22Rv1 (cell line): ENCODE measurements at regions not wholly inside any gene's neighbourhood (a gene's known extent, or its start where the extent isn't known, plus 50 kb on each side); places are given as distances from the start of the nearest gene placed in this dataset.

Source experiments
- H3K27ac ChIP-seq: fragments of 450-650 bp; 2 replicates; pipeline ENCODE4 v1.5.1; 2017
- CTCF ChIP-seq: fragments of 450-650 bp; IDR thresholded peaks from 2 replicates; pipeline ENCODE4 v1.5.1; 2017; ENCODE audit warnings: mild to moderate bottlenecking
- ZFX ChIP-seq: fragments of 450-650 bp; IDR thresholded peaks from 2 replicates; pipeline ENCODE4 v1.6.1; 2017; ENCODE audit warnings: antibody characterized with exemption, borderline replicate concordance

DNA sequence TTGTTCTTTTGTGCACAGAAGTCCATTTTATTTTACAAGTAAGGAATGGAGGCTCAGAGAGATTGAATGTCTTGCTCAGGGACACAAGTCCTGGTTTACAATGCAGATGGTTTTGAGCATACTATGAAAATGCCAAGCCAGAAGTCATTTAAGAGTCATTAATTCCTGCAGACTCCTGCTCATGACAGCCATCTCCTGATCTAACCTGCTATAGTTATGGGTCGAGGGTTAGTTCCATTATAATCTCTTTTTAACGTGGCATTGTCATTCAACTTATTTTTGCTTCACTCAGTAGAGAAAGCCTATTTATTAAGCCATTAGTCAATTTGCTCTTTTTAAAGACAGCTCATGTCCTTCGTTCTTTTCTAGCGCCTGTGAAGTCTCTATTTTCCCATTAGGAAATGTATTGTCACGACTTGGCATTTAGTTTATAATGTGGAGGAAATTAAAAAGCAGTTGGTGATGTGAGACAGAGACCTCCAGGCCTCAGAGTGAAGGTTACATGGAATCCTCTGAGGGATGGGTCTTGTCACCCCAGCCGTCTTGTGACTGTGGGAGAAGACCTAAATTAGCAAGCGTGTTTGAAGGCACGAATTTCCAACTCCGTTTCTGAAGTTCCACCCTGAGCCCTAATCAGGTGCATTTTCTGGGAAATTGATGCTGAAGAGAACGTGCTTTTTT is 84.1 kb downstream of the ACTBL2 start:
- no peak overlapping the region for H3K27ac ChIP-seq
- TF ChIP-seq ZFX (no peak), CTCF (no peak)

DNA sequence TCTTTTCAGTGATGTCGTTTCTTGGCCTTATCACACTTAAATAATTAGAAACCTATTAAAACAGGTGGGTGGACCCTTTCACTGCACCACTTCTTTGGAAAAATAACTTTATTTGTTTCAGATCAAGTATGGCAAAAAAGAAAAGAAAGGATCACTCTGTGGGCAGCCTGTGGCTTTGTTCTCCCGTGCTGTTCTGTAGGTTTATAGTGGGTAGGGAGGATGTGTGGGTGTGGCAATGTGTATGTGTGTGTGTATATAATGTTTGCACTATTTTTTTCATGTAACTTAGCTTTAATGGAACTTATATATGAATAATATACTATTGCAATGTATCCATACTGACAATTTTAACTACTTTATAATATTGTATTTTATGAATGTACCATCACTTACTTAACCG is 85.9 kb downstream of the ACTBL2 start:
- TF ChIP-seq ZFX (no peak), CTCF (no peak)
- H3K27ac ChIP-seq: no peak overlapping the region

GRCh38 chr5:57394421-57395210 is 88.0 kb downstream of the ACTBL2 start:
- TF ChIP-seq ZFX (no peak), CTCF (no peak)
- H3K27ac ChIP-seq: no peak overlapping the region

- no peak overlapping the region for H3K27ac ChIP-seq
- TF ChIP-seq ZFX (no peak), CTCF (no peak)
These were observed 95.7 kb downstream of the ACTBL2 start for GRCh38 chr5:57386958-57387357.

DNA sequence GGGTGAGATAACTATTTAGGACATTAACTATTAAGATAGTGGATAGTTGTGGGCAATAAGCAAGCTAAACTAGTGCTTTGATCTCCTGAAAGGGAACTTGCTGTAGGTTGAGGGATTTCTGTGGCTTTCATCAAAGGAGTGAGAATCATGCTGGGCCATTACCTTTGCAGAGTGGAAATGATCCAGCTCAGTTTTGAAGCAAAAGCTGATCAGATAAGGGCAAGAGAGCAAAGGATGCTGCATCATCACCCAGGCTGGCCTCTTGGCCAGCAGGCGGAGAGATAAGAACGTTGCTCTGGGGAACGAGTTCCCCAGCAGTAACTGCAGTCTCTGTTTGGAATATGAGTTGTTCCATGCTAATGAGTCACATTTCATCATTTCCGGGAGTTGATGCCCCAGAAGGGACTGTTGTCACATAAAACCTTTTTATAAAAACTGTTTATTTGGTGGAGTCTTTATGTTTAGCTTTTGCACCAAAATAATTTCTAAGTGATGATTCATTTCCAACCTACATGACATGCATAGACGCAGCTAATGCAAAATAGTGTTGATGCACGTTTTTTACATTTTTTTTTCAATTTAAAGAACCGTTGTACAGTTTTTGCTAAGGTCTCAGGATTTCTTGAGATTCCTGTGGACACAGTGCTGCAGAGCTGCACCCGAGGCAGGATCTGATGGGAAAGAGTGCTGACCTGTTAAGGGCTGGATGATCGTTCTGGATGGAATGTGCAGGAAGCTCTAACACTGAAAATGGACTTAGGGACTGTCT is 99.3 kb downstream of the ACTBL2 start:
- TF ChIP-seq CTCF (no peak), ZFX (no peak)
- no peak overlapping the region for H3K27ac ChIP-seq

GRCh38 chr5:57382655-57383054 is 100.0 kb downstream of the ACTBL2 start:
- no peak overlapping the region for H3K27ac ChIP-seq
- no peak for TF ChIP-seq ZFX
- TF ChIP-seq CTCF: no peak
